GM23338 (cell line): ENCODE measurements at regions not wholly inside any gene's neighbourhood (a gene's known extent, or its start where the extent isn't known, plus 50 kb on each side); places are given as distances from the start of the nearest gene placed in this dataset.
"Not testable (repeated sequence)": the region's sequence is repeated elsewhere in the genome, so short reads cannot be mapped to it uniquely, and the experiment has no call there.

Experiments
- CREB1 ChIP-seq: fragments of 250-450 bp; sonication (Bioruptor Pico); IDR thresholded peaks from 2 replicates; pipeline ENCODE4 v1.5.0; 2020; ENCODE audit warnings: low read depth, mild to moderate bottlenecking, moderate library complexity
- EZH2 ChIP-seq: fragments of 200-600 bp; sonication (generic); IDR thresholded peaks from one replicate; pipeline ENCODE4 v1.8.0; 2017; ENCODE audit warnings: antibody characterized with exemption, mild to moderate bottlenecking, low read depth; ENCODE audit not compliant: unreplicated experiment
- EZH2phosphoT487 ChIP-seq: fragments of 200-600 bp; sonication (generic); IDR thresholded peaks from one replicate; pipeline ENCODE4 v1.8.1; 2018; ENCODE audit warnings: antibody characterized with exemption; ENCODE audit not compliant: unreplicated experiment
- JUNB ChIP-seq: IDR thresholded peaks from one replicate; pipeline ENCODE4 v1.6.1; 2016; ENCODE audit warnings: antibody characterized with exemption; ENCODE audit not compliant: unreplicated experiment
- POLR2AphosphoS5 ChIP-seq: IDR thresholded peaks from 2 replicates; pipeline ENCODE4 v1.6.1; 2016; ENCODE audit warnings: antibody characterized with exemption, low read depth
- ZNF114 ChIP-seq: fragments of 250-450 bp; sonication (Bioruptor Pico); IDR thresholded peaks from 2 replicates; pipeline ENCODE4 v1.5.0; 2020; ENCODE audit warnings: mild to moderate bottlenecking, moderate library complexity
- TF ChIP-seq, protein P1 (sequence below), 2 experiments: fragments of 200-600 bp in 1 of 2; sonication (generic) in 1 of 2; conservative IDR thresholded peaks; 2 replicates each; pipeline versions ENCODE4 v1.5.1 to v1.6.1; 2016 to 2017; ENCODE audit warnings: antibody characterized with exemption in 2 of 2, low read depth in 2 of 2, mild to moderate bottlenecking in 2 of 2, moderate library complexity in 1 of 2
- TF ChIP-seq, protein P2 (sequence below): IDR thresholded peaks from one replicate; pipeline ENCODE4 v1.6.1; 2018; ENCODE audit warnings: antibody characterized with exemption; ENCODE audit not compliant: unreplicated experiment

DNA sequence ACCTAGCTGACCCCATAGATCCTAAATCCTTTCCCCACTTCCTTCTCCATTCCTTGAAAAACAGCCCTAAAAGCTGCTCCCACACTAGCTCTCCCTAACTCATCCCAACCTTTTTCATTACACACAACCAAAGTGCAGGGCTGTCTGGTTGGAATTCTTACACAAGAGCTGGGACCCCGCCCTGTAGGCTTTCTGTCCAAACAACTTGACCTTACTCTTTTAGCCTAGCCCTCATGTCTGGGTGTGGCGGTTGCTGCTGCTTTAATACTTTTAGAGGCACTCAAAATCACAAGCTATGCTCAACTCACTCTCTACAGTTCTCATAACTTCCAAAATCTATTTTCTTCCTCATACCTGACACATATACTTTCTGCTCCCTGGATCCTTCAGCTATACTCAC is 93.9 kb upstream of the TRIM24 start:
- TF ChIP-seq, protein P1, sequence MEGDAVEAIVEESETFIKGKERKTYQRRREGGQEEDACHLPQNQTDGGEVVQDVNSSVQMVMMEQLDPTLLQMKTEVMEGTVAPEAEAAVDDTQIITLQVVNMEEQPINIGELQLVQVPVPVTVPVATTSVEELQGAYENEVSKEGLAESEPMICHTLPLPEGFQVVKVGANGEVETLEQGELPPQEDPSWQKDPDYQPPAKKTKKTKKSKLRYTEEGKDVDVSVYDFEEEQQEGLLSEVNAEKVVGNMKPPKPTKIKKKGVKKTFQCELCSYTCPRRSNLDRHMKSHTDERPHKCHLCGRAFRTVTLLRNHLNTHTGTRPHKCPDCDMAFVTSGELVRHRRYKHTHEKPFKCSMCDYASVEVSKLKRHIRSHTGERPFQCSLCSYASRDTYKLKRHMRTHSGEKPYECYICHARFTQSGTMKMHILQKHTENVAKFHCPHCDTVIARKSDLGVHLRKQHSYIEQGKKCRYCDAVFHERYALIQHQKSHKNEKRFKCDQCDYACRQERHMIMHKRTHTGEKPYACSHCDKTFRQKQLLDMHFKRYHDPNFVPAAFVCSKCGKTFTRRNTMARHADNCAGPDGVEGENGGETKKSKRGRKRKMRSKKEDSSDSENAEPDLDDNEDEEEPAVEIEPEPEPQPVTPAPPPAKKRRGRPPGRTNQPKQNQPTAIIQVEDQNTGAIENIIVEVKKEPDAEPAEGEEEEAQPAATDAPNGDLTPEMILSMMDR (conservative IDR thresholded peaks at IDR 0.05; ENCODE audit: low read depth in 2 of 2), result not testable (repeated sequence)
- TF ChIP-seq, protein P2, sequence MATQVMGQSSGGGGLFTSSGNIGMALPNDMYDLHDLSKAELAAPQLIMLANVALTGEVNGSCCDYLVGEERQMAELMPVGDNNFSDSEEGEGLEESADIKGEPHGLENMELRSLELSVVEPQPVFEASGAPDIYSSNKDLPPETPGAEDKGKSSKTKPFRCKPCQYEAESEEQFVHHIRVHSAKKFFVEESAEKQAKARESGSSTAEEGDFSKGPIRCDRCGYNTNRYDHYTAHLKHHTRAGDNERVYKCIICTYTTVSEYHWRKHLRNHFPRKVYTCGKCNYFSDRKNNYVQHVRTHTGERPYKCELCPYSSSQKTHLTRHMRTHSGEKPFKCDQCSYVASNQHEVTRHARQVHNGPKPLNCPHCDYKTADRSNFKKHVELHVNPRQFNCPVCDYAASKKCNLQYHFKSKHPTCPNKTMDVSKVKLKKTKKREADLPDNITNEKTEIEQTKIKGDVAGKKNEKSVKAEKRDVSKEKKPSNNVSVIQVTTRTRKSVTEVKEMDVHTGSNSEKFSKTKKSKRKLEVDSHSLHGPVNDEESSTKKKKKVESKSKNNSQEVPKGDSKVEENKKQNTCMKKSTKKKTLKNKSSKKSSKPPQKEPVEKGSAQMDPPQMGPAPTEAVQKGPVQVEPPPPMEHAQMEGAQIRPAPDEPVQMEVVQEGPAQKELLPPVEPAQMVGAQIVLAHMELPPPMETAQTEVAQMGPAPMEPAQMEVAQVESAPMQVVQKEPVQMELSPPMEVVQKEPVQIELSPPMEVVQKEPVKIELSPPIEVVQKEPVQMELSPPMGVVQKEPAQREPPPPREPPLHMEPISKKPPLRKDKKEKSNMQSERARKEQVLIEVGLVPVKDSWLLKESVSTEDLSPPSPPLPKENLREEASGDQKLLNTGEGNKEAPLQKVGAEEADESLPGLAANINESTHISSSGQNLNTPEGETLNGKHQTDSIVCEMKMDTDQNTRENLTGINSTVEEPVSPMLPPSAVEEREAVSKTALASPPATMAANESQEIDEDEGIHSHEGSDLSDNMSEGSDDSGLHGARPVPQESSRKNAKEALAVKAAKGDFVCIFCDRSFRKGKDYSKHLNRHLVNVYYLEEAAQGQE, result not testable (repeated sequence)
- not testable (repeated sequence) for TF ChIP-seq CREB1, POLR2AphosphoS5, JUNB, EZH2, EZH2phosphoT487, ZNF114
